ENCODE measurements at regions not wholly inside any gene's neighbourhood (a gene's known extent, or its start where the extent isn't known, plus 50 kb on each side); places are given as distances from the start of the nearest gene placed in this dataset.

DNA sequence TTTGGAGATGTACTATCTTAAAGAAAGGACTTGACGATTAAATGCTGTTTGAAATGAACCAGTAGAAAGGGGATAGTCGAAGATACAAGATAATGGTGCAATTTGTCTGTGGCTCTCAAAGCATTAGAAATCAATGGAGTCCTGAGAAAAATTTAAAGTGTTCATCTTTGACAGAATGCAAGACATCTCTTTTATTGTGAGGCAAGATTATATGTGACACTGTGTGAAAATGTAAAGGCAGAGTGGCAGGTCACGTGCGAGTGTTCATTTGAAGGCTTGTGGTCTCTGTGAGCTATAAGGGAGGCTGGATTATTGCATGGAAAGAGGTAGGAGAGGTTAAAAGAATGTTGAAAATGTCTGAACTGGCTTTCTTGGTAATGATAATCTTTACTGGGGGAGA lies 709.2 kb downstream of the DSC3 start:
- DNase-seq (ENCODE audit: extremely low read depth, low read depth): no peak
- TF ChIP-seq, protein P1, sequence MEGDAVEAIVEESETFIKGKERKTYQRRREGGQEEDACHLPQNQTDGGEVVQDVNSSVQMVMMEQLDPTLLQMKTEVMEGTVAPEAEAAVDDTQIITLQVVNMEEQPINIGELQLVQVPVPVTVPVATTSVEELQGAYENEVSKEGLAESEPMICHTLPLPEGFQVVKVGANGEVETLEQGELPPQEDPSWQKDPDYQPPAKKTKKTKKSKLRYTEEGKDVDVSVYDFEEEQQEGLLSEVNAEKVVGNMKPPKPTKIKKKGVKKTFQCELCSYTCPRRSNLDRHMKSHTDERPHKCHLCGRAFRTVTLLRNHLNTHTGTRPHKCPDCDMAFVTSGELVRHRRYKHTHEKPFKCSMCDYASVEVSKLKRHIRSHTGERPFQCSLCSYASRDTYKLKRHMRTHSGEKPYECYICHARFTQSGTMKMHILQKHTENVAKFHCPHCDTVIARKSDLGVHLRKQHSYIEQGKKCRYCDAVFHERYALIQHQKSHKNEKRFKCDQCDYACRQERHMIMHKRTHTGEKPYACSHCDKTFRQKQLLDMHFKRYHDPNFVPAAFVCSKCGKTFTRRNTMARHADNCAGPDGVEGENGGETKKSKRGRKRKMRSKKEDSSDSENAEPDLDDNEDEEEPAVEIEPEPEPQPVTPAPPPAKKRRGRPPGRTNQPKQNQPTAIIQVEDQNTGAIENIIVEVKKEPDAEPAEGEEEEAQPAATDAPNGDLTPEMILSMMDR (IDR thresholded peaks at IDR 0.05; ENCODE audit: low read depth, low read length): no peak

DNA sequence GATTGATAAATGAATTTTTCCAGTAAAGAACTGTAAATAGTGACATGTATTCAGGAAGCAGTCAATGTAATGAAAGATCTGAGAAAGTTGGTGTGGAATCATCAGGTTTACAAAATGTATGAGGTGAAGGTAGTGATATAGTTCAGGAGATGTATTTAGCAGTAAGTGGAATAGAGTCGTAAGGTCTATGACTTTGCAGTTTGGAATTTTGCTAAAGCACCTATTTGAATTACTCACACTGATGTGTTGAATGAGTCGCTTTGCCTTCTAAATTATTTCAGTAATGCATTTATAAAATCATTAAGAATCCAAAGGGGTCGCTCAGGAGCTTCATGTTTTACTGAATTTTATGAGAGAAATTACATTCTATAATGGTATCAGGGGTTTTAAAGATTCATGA lies 713.7 kb downstream of the DSC3 start:
- DNase-seq (ENCODE audit: extremely low read depth, low read depth): no peak
- TF ChIP-seq, protein P1 (IDR thresholded peaks at IDR 0.05; ENCODE audit: low read depth, low read length): no peak

DNA sequence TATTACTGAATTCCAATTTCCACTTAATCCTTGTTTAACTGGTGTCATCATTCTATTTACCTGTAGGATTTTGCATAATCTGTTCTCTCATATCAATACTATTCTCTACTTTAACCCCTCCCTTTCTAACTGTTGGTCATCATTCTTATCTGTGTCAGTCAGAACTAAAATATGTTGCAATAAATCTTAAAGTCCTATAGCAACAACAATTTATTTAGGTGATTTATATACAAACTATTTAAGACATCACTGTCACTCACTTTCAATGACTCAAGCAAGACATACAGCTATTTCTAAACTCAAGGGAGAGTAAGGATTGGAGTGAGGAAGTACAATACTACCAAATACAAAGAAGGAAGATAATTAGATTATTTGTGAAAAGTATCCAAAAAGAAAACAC lies 740.4 kb downstream of the DSC3 start:
- TF ChIP-seq, protein P1 (IDR thresholded peaks at IDR 0.05; ENCODE audit: low read depth, low read length): no peak
- no peak for DNase-seq (ENCODE audit: extremely low read depth, low read depth)

DNA sequence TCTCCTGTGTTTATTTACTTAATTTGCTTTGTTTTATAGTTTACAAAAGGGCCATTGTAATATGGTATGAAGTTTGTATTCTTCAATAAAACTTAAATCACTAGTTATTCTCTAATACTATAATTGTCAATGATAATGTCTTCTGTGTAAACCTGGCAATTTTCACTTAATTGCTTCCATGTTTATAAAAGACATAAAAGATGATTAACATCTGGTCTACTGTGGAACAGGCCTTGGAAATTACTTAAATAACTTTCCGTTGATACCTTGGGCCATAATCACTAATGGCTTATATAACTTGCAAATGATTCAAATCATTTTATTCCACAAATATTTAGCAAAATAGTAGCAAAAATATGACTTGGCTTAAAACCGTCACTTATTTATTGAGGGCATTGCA lies 743.8 kb downstream of the DSC3 start:
- TF ChIP-seq, protein P1 (IDR thresholded peaks at IDR 0.05; ENCODE audit: low read depth, low read length): no peak
- no peak for DNase-seq (ENCODE audit: extremely low read depth, low read depth)

DNA sequence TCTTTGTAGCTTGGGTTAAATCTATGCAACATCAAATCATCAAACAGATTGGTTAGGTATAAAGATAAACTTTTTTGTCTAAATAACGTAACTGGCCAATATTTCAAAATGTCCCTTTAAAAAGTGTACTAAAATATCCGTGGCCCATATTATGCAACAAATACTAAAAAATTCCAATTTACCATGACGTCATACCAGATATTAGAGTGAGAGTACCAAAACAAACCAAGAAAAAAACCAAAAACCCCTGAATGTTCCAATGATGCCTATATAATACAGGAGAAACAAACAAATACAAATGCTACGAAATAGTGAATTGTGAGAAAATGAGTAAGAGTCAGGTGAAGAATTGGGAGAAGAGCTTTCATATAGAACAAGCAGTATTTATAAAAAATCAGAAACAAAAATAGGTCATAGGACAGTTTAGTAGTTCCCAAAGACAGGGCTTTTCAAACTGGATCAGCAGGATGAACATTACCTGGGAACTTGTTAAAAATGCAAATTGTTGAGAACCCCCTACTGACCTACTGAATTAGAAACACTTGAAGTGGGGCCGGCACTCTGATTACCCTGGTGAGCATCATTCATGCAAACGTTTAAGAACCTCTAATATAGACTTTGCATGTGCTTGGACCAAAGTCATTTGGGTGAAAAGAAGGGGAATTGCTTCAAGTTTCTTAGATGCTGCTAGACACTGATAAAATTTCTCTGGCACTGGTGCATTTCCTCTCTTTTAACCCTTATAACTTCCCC lies 753.7 kb downstream of the DSC3 start:
- DNase-seq (ENCODE audit: extremely low read depth, low read depth): no peak
- TF ChIP-seq, protein P1 (IDR thresholded peaks at IDR 0.05; ENCODE audit: low read depth, low read length): no peak

DNA sequence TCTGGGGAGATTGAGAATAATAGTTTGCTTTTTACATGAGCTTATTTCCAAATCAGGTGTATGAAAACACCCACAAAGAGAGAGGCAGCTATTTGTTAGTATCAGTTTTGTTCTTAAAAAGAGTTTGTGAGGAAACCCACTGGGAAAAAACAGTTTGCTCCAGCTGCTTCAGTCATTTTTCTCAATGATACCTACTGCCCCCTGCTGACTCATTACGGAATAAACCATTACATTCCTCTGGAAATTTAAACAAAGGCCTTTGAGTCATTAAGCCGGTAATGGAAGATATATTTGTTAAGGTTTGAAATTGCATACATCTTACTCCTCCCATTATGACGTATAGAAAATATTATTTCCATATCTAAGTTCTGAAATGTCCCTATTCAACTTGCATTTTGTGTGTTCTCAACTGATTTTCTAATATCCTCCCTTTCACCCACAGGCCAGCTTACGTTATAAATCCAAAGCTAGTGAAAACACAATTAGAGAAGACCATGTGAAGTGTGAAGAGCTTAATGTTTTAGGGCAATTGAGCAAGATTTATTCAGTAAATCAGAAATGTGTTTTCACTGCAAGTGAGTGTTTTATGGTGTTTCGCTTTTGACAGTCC lies 761.6 kb downstream of the DSC3 start:
- TF ChIP-seq, protein P1 (IDR thresholded peaks at IDR 0.05; ENCODE audit: low read depth, low read length): peak; percentile 68
- DNase-seq (ENCODE audit: extremely low read depth, low read depth): peak; percentile 18

DNA sequence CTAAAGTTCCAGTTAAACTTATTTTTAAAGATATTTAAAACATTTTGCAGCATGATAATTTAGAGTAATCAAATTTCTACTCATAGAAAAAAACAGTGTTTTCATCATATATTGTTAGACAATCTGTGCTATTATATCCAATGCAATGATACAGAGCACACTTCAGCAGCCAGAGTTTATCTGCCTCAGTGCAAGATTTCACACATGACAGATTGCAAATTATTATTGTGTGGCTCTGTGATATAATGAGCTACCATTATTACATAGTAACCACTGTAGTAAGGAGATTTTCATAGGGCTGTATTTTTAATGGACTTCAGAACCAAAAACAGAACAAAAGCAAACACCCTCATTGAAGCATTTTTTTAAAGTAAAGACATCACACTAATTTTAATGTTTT lies 762.4 kb downstream of the DSC3 start:
- TF ChIP-seq, protein P1 (IDR thresholded peaks at IDR 0.05; ENCODE audit: low read depth, low read length): no peak
- no peak for DNase-seq (ENCODE audit: extremely low read depth, low read depth)
